ENCODE measurements at regions not wholly inside any gene's neighbourhood (a gene's known extent, or its start where the extent isn't known, plus 50 kb on each side); places are given as distances from the start of the nearest gene placed in this dataset.

DNA sequence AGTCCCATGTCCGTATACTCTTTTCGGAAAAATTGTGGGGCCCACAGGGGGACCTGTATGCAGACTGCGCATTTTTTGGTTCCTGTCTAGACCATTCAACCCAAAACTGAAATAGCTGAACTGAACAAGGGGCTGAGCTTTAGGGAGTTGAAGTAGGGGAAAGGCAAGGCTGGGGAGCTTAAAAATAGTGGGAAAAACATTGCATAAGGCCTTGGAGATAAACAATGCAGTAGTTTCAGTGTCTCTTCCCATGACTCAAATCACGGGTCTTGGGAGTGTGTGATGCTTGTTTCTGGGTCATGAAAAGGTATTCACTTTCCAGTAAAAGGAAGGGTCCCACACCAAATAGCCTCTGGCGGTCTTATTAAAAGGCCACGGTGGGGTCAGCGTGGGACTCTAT lies 402.8 kb upstream of the SALL1 start:
- no peak overlapping the region for H3K4me2 ChIP-seq
- CTCF ChIA-PET, result no interaction called here

DNA sequence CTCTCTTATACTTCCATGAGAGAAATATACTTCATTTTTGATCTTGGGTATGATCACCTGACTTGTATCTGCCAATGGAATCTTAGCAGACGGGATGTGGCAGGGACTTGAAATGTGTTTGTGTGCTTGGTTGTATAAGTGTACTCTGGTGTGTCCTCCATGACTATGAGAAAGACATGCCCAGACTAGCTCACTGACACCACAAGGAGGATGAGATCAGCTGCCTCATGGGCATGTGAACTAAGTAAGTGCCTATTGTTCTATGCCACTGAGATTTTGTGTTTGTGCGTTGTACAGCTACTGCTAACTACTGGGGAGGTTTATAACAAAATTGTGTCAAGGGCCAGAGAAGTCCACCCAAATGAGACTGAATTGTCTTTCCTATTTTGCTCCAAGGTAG lies 402.2 kb upstream of the SALL1 start:
- no TSS peak for BruUV-seq (replicated peaks)
- no peaks in the 10 kb centered on the region for H3K4me1 ChIP-seq (replicated peaks; ENCODE audit: insufficient read depth)
- H3K9me3 ChIP-seq (ENCODE audit: insufficient read depth, low read depth), result no peaks in the 10 kb centered on the region
- intact Hi-C loops (cut with micrococcal nuclease; ENCODE audit: unreplicated experiment), result no loop called here
- H3K27ac ChIP-seq, result no peak overlapping the region
- no peaks in the 10 kb centered on the region for H3K36me3 ChIP-seq (ENCODE audit: low read depth)
- H3K79me2 ChIP-seq (ENCODE audit: low read depth), result no peaks in the 10 kb centered on the region
- ChIA-PET POLR2A (ENCODE audit: unreplicated experiment) (no interaction called here), CTCF (no interaction called here)
- no peaks in the 10 kb centered on the region for H3F3A ChIP-seq (ENCODE audit: insufficient read depth, low read depth)
- no peaks in the 10 kb centered on the region for H3K9me2 ChIP-seq (ENCODE audit: insufficient read depth)
- H2AFZ ChIP-seq, result no peak overlapping the region
- no peaks in the 10 kb centered on the region for H4K20me1 ChIP-seq (ENCODE audit: insufficient read depth)
- no peak overlapping the region for H3K4me3 ChIP-seq
- peaks cover 16% of the 10 kb centered on the region for H3K27me3 ChIP-seq (ENCODE audit: insufficient read depth, low read depth)
- no peak for TF ChIP-seq EZH2 (IDR thresholded peaks at IDR 0.05; ENCODE audit: low read depth)
- TF ChIP-seq, protein P1, sequence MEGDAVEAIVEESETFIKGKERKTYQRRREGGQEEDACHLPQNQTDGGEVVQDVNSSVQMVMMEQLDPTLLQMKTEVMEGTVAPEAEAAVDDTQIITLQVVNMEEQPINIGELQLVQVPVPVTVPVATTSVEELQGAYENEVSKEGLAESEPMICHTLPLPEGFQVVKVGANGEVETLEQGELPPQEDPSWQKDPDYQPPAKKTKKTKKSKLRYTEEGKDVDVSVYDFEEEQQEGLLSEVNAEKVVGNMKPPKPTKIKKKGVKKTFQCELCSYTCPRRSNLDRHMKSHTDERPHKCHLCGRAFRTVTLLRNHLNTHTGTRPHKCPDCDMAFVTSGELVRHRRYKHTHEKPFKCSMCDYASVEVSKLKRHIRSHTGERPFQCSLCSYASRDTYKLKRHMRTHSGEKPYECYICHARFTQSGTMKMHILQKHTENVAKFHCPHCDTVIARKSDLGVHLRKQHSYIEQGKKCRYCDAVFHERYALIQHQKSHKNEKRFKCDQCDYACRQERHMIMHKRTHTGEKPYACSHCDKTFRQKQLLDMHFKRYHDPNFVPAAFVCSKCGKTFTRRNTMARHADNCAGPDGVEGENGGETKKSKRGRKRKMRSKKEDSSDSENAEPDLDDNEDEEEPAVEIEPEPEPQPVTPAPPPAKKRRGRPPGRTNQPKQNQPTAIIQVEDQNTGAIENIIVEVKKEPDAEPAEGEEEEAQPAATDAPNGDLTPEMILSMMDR (conservative IDR thresholded peaks at IDR 0.05), result no peak
- no peak overlapping the region for H3K4me2 ChIP-seq
- no peak for DNase-seq

More for the DNA sequence above, 402.8 kb upstream of the SALL1 start:
- Histone ChIP-seq H2AFZ (no peak overlapping the region), H3K9me3 (ENCODE audit: insufficient read depth, low read depth) (no peaks in the 10 kb centered on the region), H3K36me3 (ENCODE audit: low read depth) (no peaks in the 10 kb centered on the region), H3K4me1 (replicated peaks; ENCODE audit: insufficient read depth) (no peaks in the 10 kb centered on the region), H3K27me3 (ENCODE audit: insufficient read depth, low read depth) (peaks cover 19% of the 10 kb centered on the region), H3K4me3 (no peak overlapping the region), H3K27ac (no peak overlapping the region), H4K20me1 (ENCODE audit: insufficient read depth) (no peaks in the 10 kb centered on the region), H3F3A (ENCODE audit: insufficient read depth, low read depth) (no peaks in the 10 kb centered on the region), H3K9me2 (ENCODE audit: insufficient read depth) (no peaks in the 10 kb centered on the region), H3K79me2 (ENCODE audit: low read depth) (no peaks in the 10 kb centered on the region)
- TF ChIP-seq, protein P1 (conservative IDR thresholded peaks at IDR 0.05), result no peak
- TF ChIP-seq EZH2 (IDR thresholded peaks at IDR 0.05; ENCODE audit: low read depth), result no peak
- BruUV-seq (replicated peaks), result no TSS peak
- no peak for DNase-seq
- intact Hi-C loops (cut with micrococcal nuclease; ENCODE audit: unreplicated experiment), result no loop called here
- POLR2A ChIA-PET (ENCODE audit: unreplicated experiment), result no interaction called here

DNA sequence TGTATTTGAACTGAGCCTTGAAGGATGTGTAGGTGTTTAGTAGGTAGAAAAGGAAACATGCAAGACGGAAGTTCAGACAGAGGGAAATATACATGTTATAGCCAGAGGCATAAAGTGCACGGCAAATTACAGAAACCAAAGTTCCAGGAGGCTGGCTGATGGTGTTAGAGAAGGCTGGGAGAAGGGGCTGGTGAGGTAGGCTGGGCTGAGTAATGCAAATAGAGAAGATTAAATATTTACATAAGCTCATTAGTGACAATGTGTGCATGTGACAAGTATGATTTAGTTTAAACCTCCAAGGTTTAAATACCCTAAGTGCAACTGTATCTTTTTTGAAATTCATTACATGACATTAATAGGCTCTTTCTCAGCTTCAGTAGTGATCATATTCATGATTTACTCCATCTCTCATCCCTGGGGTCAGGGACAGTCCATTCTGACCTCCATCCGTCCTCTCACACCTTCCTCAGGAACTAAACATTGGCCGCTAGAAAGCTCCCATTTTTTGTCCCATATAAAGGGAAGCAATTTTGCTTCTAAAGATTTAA lies 399.8 kb upstream of the SALL1 start:
- Histone ChIP-seq H2AFZ (no peak overlapping the region), H3K4me1 (replicated peaks; ENCODE audit: insufficient read depth) (no peaks in the 10 kb centered on the region)
- POLR2A ChIA-PET (ENCODE audit: unreplicated experiment), result no interaction called here

More for the DNA sequence above, 399.8 kb upstream of the SALL1 start:
- Histone ChIP-seq H3F3A (ENCODE audit: insufficient read depth, low read depth) (no peaks in the 10 kb centered on the region), H4K20me1 (ENCODE audit: insufficient read depth) (no peaks in the 10 kb centered on the region), H3K79me2 (ENCODE audit: low read depth) (no peaks in the 10 kb centered on the region), H3K27ac (no peak overlapping the region), H3K27me3 (ENCODE audit: insufficient read depth, low read depth) (peaks cover 16% of the 10 kb centered on the region), H3K4me2 (no peak overlapping the region), H3K9me2 (ENCODE audit: insufficient read depth) (no peaks in the 10 kb centered on the region), H3K36me3 (ENCODE audit: low read depth) (no peaks in the 10 kb centered on the region), H3K4me3 (no peak overlapping the region), H3K9me3 (ENCODE audit: insufficient read depth, low read depth) (no peaks in the 10 kb centered on the region)
- CTCF ChIA-PET, result no interaction called here
- intact Hi-C loops (cut with micrococcal nuclease; ENCODE audit: unreplicated experiment), result no loop called here
- no peak for TF ChIP-seq EZH2 (IDR thresholded peaks at IDR 0.05; ENCODE audit: low read depth)
- TF ChIP-seq, protein P1 (conservative IDR thresholded peaks at IDR 0.05), result no peak
- no peak for DNase-seq
- no TSS peak for BruUV-seq (replicated peaks)
